GM18499 (cell line): ENCODE measurements at regions not wholly inside any gene's neighbourhood (a gene's known extent, or its start where the extent isn't known, plus 50 kb on each side); places are given as distances from the start of the nearest gene placed in this dataset.
"Not testable (repeated sequence)": the region's sequence is repeated elsewhere in the genome, so short reads cannot be mapped to it uniquely, and the experiment has no call there.

Source experiments
- ATAC-seq: cut with Tn5 transposase; IDR thresholded peaks from one replicate; pipeline ENCODE4 v1.9.1; 2021; ENCODE audit warnings: moderate number of reproducible peaks; ENCODE audit not compliant: insufficient read depth, unreplicated experiment

GRCh38 chr5:153159616-153160015 is 330.9 kb upstream of the GRIA1 start:
- ATAC-seq: no peak

- no peak for ATAC-seq
Observed at GRCh38 chr5:153168241-153168640, 322.2 kb upstream of the GRIA1 start.

- ATAC-seq: no peak
Observed at GRCh38 chr5:153187503-153187902, 303.0 kb upstream of the GRIA1 start.

- no peak for ATAC-seq
Observed at GRCh38 chr5:153206361-153206760, 284.1 kb upstream of the GRIA1 start.

GRCh38 chr5:153209016-153209415 is 281.5 kb upstream of the GRIA1 start:
- no peak for ATAC-seq

GRCh38 chr5:153209687-153210086 is 280.8 kb upstream of the GRIA1 start:
- no peak for ATAC-seq

- ATAC-seq: no peak
Observed at GRCh38 chr5:153211076-153211475, 279.4 kb upstream of the GRIA1 start.

- ATAC-seq: no peak
Observed at GRCh38 chr5:153212471-153212870, 278.0 kb upstream of the GRIA1 start.

- no peak for ATAC-seq
Observed at GRCh38 chr5:153222936-153223335, 267.5 kb upstream of the GRIA1 start.

GRCh38 chr5:153223376-153223775 is 267.1 kb upstream of the GRIA1 start:
- ATAC-seq: no peak

- no peak for ATAC-seq
Observed at GRCh38 chr5:153224651-153225050, 265.8 kb upstream of the GRIA1 start.

- no peak for ATAC-seq
Observed at GRCh38 chr5:153233933-153234332, 256.5 kb upstream of the GRIA1 start.

- ATAC-seq: no peak
Observed at GRCh38 chr5:153236319-153236718, 254.2 kb upstream of the GRIA1 start.

GRCh38 chr5:153237671-153238332 is 252.7 kb upstream of the GRIA1 start:
- peak; percentile 72 for ATAC-seq

GRCh38 chr5:153257381-153257780 is 233.1 kb upstream of the GRIA1 start:
- ATAC-seq: no peak

- no peak for ATAC-seq
Observed at GRCh38 chr5:153258469-153258868, 232.0 kb upstream of the GRIA1 start.

- ATAC-seq: no peak
Observed at GRCh38 chr5:153267506-153267905, 223.0 kb upstream of the GRIA1 start.

GRCh38 chr5:153275695-153276094 is 214.8 kb upstream of the GRIA1 start:
- no peak for ATAC-seq

GRCh38 chr5:153276151-153276550 is 214.3 kb upstream of the GRIA1 start:
- ATAC-seq: no peak

GRCh38 chr5:153296251-153296844 is 194.1 kb upstream of the GRIA1 start:
- not testable (repeated sequence) for ATAC-seq

- ATAC-seq: no peak
Observed at GRCh38 chr5:153299891-153300290, 190.6 kb upstream of the GRIA1 start.

GRCh38 chr5:153308282-153308681 is 182.2 kb upstream of the GRIA1 start:
- no peak for ATAC-seq
